ENCODE measurements at regions not wholly inside any gene's neighbourhood (a gene's known extent, or its start where the extent isn't known, plus 50 kb on each side); places are given as distances from the start of the nearest gene placed in this dataset.
"Not testable (repeated sequence)": the region's sequence is repeated elsewhere in the genome, so short reads cannot be mapped to it uniquely, and the experiment has no call there.

DNA sequence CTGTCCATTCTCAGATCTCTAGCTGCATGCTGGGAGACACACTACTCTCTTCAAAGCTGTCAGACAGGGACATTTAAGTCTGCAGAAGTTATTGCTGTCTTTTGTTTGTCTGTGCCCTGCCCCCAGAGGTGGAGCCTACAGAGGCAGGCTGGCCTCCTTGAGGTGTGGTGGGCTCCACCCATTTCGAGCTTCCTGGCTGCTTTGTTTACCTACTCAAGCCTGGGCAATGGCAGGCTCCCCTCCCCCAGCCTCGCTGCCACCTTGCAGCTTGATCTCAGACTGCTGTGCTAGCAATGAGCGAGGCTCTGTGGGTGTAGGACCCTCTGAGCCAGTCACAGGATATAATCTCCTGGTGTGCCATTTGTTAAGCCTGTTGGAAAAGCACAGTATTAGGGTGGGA, 59.4 kb upstream of the NUDT11 start:
- DNase-seq = peak in 2 of 3 donors; percentile 3 to 31
- H3K4me1 Mint-ChIP-seq; H3K9me3 ChIP-seq (ENCODE audit: control insufficient read depth in 2 of 2, low read length in 2 of 2); H3K27ac Mint-ChIP-seq; H3K9me3 Mint-ChIP-seq; ATAC-seq (ENCODE audit: low read depth in 2 of 2); H3K27ac ChIP-seq (ENCODE audit: insufficient read depth, low read length, poor library complexity, severe bottlenecking); H3K4me3 Mint-ChIP-seq; H3K36me3 Mint-ChIP-seq; H3K27me3 Mint-ChIP-seq; H3K27me3 ChIP-seq (ENCODE audit: control insufficient read depth, insufficient read depth, low read length); H3K4me1 ChIP-seq (ENCODE audit: control insufficient read depth, insufficient read depth, low read length, poor library complexity, severe bottlenecking); H3K4me3 ChIP-seq (ENCODE audit: low read depth, low read length); H3K36me3 ChIP-seq (ENCODE audit: control insufficient read depth, insufficient read depth, low read length): not testable (repeated sequence)

Data from CD4-positive, CD25-positive, alpha-beta regulatory T cell (primary cell).